Mesodermal cell (in vitro differentiated cells): ENCODE measurements at regions not wholly inside any gene's neighbourhood (a gene's known extent, or its start where the extent isn't known, plus 50 kb on each side); places are given as distances from the start of the nearest gene placed in this dataset.

Source experiments
- H3K27ac ChIP-seq: 2 replicates; pipeline ENCODE4 v1.7.0; 2013; ENCODE audit warnings: mild to moderate bottlenecking, low read depth, low read length, moderate library complexity; ENCODE audit not compliant: severe bottlenecking
- H3K36me3 ChIP-seq: 2 replicates; pipeline ENCODE4 v1.7.1; 2013; ENCODE audit warnings: mild to moderate bottlenecking, low read length, moderate library complexity; ENCODE audit not compliant: control insufficient read depth, insufficient read depth
- H3K4me1 ChIP-seq: one replicate; pipeline ENCODE4 v1.7.1; 2013; ENCODE audit warnings: mild to moderate bottlenecking, low read length; ENCODE audit not compliant: insufficient read depth, control insufficient read depth, poor library complexity, severe bottlenecking
- H3K4me3 ChIP-seq: 2 replicates; pipeline ENCODE4 v1.7.0; 2013; ENCODE audit warnings: low read length, control low read depth, mild to moderate bottlenecking; ENCODE audit not compliant: insufficient read depth, poor library complexity, severe bottlenecking; ENCODE audit errors: extremely low read depth
- H3K9me3 ChIP-seq: 2 replicates; pipeline ENCODE4 v1.7.1; 2013; ENCODE audit warnings: mild to moderate bottlenecking, low read length, moderate library complexity; ENCODE audit not compliant: control insufficient read depth
- WGBS, 2 experiments: methylation state at CpG; one replicate each; pipeline ENCODE4 v1.1.5; 2013; ENCODE audit warnings: missing lambda C conversion rate in 2 of 2; ENCODE audit not compliant: insufficient coverage in 2 of 2; 5-methylcytosine and 5-hydroxymethylcytosine counted together

- H3K36me3 ChIP-seq, result no peaks in the 10 kb centered on the region
- H3K27ac ChIP-seq, result no peak overlapping the region
- no peak overlapping the region for H3K4me3 ChIP-seq
- H3K4me1 ChIP-seq, result no peaks in the 10 kb centered on the region
- no CpG with 5 or more reads among the region's 1 CpG for WGBS, 2 experiments
- H3K9me3 ChIP-seq, result no peaks in the 10 kb centered on the region
Observed at GRCh38 chrX:34999702-35000101, 57.1 kb downstream of the FAM47B start.

- WGBS, 2 experiments, result 89% methylated on average over 1 of the region's 2 CpGs; no CpG with 5 or more reads in 1 of the 2 experiments
- H3K36me3 ChIP-seq, result no peaks in the 10 kb centered on the region
Observed at GRCh38 chrX:35006361-35006760, 63.8 kb downstream of the FAM47B start.

GRCh38 chrX:35015621-35016020, 73.0 kb downstream of the FAM47B start:
- peak overlapping the region; percentile 23 for H3K27ac ChIP-seq
- H3K36me3 ChIP-seq, result no peaks in the 10 kb centered on the region
- H3K4me1 ChIP-seq, result no peaks in the 10 kb centered on the region
- no peaks in the 10 kb centered on the region for H3K9me3 ChIP-seq
- H3K4me3 ChIP-seq, result no peak overlapping the region
- no CpG with 5 or more reads among the region's 1 CpG for WGBS, 2 experiments

More at GRCh38 chrX:35006361-35006760, 63.8 kb downstream of the FAM47B start:
- H3K4me3 ChIP-seq, result no peak overlapping the region
- H3K27ac ChIP-seq, result no peak overlapping the region
- H3K9me3 ChIP-seq, result no peaks in the 10 kb centered on the region
- no peaks in the 10 kb centered on the region for H3K4me1 ChIP-seq

GRCh38 chrX:35016051-35016450, 73.5 kb downstream of the FAM47B start:
- H3K9me3 ChIP-seq, result no peaks in the 10 kb centered on the region
- peak overlapping the region; percentile 23 for H3K27ac ChIP-seq
- H3K36me3 ChIP-seq, result no peaks in the 10 kb centered on the region
- H3K4me1 ChIP-seq, result no peaks in the 10 kb centered on the region
- WGBS, 2 experiments, result no CpG with 5 or more reads among the region's 2 CpGs
- H3K4me3 ChIP-seq, result no peak overlapping the region

GRCh38 chrX:35017284-35017683, 74.7 kb downstream of the FAM47B start:
- WGBS, 2 experiments, result no CpG with 5 or more reads among the region's 2 CpGs
- Histone ChIP-seq H3K27ac (no peak overlapping the region), H3K36me3 (no peaks in the 10 kb centered on the region), H3K9me3 (no peaks in the 10 kb centered on the region), H3K4me3 (no peak overlapping the region), H3K4me1 (no peaks in the 10 kb centered on the region)

- Histone ChIP-seq H3K9me3 (no peaks in the 10 kb centered on the region), H3K36me3 (no peaks in the 10 kb centered on the region), H3K4me1 (no peaks in the 10 kb centered on the region), H3K4me3 (no peak overlapping the region), H3K27ac (no peak overlapping the region)
Observed at GRCh38 chrX:35023683-35024082, 81.1 kb downstream of the FAM47B start.

- no peak overlapping the region for H3K27ac ChIP-seq
- WGBS, 2 experiments, result no CpG with 5 or more reads among the region's 2 CpGs
- H3K4me1 ChIP-seq, result no peaks in the 10 kb centered on the region
- no peak overlapping the region for H3K4me3 ChIP-seq
- H3K9me3 ChIP-seq, result no peaks in the 10 kb centered on the region
- no peaks in the 10 kb centered on the region for H3K36me3 ChIP-seq
Observed at GRCh38 chrX:35025820-35026219, 83.2 kb downstream of the FAM47B start.

- no CpG with 5 or more reads among the region's 1 CpG for WGBS, 2 experiments
- H3K36me3 ChIP-seq, result no peaks in the 10 kb centered on the region
- H3K4me3 ChIP-seq, result no peak overlapping the region
- no peaks in the 10 kb centered on the region for H3K9me3 ChIP-seq
- no peaks in the 10 kb centered on the region for H3K4me1 ChIP-seq
- H3K27ac ChIP-seq, result no peak overlapping the region
Observed at GRCh38 chrX:35040871-35041270, 98.3 kb downstream of the FAM47B start.

- H3K36me3 ChIP-seq, result no peaks in the 10 kb centered on the region
- 44 to 100% methylated on average over 1 to 2 of the region's 4 CpGs for WGBS, 2 experiments
- no peaks in the 10 kb centered on the region for H3K9me3 ChIP-seq
- no peak overlapping the region for H3K4me3 ChIP-seq
- no peaks in the 10 kb centered on the region for H3K4me1 ChIP-seq
- no peak overlapping the region for H3K27ac ChIP-seq
Observed at GRCh38 chrX:35046660-35047296, 104.2 kb downstream of the FAM47B start.

GRCh38 chrX:35076061-35076460, 133.5 kb downstream of the FAM47B start:
- no peak overlapping the region for H3K4me3 ChIP-seq
- H3K27ac ChIP-seq, result no peak overlapping the region
- H3K4me1 ChIP-seq, result no peaks in the 10 kb centered on the region
- WGBS, 2 experiments, result no CpG with 5 or more reads among the region's 1 CpG
- no peaks in the 10 kb centered on the region for H3K36me3 ChIP-seq
- no peaks in the 10 kb centered on the region for H3K9me3 ChIP-seq

- Histone ChIP-seq H3K9me3 (no peaks in the 10 kb centered on the region), H3K36me3 (no peaks in the 10 kb centered on the region), H3K27ac (no peak overlapping the region), H3K4me1 (no peaks in the 10 kb centered on the region), H3K4me3 (no peak overlapping the region)
Observed at GRCh38 chrX:35090801-35091200, 148.2 kb downstream of the FAM47B start.
